COLO668 (cell line): ENCODE measurements at regions not wholly inside any gene's neighbourhood (a gene's known extent, or its start where the extent isn't known, plus 50 kb on each side); places are given as distances from the start of the nearest gene placed in this dataset.
"Not testable (repeated sequence)": the region's sequence is repeated elsewhere in the genome, so short reads cannot be mapped to it uniquely, and the experiment has no call there.

ENCODE experiments used
- DNase-seq: peaks from one replicate; lab custom pipeline; 2025; ENCODE audit not compliant: unreplicated experiment; lab: John Stamatoyannopoulos, UW

DNA sequence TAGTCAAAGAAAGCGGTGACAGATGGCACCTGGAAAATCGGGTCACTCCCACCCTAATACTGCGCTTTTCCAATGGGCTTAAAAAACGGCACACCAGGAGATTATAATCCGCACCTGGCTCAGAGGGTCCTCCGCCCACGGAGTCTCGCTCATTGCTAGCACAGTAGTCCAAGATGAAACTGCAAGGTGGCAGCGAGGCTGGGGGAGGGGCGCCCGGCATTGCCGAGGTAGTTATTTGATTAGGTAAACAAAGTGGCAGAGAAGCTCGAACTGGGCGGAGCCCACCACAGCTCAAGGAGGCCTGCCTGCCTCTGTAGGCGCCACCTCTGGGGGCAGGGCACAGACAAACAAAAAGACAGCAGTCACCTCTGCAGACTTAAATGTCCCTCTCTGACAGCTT, 521.1 kb downstream of the ETNK1 start:
- DNase-seq = not testable (repeated sequence)

DNA sequence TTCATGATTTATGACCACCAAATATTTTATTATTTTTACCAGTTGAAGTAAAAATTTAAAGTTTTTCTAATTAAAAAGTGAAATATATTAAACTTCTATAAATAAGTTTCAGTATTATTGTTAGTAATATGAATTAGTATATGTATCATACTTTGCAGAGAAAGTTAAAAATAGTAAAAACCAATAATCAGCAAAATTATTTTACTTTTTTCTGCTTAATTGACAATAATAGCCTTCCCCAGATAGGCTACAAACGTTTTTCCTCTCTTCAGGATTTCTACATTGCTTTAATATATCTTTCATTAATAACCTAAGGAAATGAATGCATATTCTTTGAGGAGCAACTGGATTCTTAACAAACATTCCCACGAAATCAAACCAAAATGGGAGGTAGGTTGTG, 543.5 kb downstream of the ETNK1 start:
- no peak for DNase-seq

DNA sequence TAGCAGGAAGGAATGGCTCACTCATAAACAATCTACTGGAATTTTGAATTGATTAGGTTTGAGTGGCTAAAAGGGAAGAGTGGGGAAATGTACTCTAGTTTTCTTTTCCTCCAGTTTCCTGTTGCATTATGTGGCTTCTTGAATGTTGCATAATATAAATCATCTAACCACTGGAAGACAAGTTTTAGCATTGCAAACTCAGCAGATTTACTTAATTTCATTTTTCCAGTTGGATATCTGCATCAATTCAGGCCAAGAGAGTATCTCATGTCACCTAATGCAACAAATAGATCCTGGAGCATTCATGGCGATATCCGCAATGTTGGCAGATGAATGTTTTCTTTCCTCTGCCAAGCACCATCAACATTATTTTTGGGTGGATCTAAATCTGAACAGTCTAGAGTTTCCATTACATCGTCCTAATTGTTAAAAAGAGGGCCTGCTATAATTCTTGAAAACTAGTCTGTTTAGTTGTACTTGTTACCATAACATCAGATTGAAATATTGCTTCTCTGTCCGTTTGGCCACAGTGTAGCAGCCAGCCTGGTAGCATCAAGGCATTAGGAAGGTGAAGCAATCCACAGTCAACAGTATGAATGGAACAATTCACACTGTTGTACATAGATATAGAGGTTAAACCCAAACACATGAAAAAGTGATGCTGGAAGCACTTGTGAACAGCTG, 544.2 kb downstream of the ETNK1 start:
- no peak for DNase-seq

DNA sequence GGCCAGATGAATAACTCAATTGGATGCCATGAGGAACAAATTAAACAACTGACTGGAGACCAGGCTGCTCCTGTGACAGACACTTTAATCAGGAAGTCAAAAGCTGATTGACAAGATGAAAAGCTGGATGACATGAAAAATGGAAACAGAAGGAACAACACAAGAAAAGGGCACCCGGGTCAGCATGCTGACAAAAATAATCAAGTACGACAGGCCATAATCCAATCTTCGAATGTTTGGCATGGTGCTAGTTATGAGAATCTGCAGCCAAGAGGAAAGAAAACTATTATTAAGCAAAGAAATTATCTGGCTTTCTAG, 544.7 kb downstream of the ETNK1 start:
- DNase-seq = no peak

DNA sequence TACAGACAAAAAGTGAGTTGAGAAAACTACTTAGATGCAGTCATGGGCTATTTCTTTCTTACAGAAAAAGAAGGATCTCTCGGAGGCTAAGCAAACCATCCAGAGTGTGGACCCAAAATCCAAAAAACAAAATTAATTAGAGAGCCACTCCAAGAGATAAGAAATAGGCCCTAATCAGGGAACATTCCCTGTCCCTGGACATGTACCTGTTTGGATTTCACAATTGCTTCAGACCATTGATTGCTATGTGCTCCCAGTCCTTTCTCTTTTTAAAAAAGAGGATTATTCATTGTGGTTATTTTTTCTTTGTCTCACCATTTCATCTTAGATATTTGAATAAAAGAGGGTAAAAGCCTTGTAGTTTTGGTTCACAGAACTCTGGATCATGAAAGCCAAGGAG, 549.9 kb downstream of the ETNK1 start:
- no peak for DNase-seq

DNA sequence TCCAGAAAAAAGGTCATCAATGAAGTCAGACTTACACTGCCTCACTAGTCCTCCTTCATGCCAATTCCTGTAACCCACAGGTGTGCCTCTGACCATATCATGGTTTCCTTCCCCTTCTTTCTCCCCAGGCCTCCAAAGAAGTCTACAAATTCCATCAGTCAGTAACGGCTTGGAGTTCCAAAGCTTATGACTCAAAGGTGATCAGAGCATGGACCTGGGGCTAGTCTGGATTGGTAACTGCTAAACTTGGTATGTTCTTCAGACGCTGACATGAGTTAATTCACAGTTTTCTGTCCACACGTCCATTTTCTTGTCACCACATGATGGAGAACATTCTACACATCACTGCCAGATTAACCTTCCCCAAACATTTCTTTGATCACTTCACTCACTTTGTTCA, 560.4 kb downstream of the ETNK1 start:
- no peak for DNase-seq

DNA sequence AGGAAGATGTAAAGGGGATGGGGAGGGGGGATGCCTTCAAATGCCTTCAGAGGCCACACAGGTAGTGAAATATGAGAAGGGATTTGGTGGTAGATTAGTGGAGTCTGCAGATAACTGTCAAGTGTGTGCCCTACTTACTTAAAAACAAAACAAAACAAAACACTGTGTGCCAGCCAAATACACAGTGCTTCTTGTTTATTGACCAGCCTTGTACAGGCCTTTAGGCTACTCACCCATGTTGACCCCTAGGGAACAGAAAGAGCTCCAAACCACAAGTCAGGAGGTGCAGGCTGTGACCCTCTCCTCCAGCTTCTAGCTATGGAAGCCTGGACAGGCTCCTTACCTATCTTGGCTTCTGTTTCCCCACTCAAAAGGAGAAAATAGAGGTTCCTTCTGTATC, 562.0 kb downstream of the ETNK1 start:
- no peak for DNase-seq

DNA sequence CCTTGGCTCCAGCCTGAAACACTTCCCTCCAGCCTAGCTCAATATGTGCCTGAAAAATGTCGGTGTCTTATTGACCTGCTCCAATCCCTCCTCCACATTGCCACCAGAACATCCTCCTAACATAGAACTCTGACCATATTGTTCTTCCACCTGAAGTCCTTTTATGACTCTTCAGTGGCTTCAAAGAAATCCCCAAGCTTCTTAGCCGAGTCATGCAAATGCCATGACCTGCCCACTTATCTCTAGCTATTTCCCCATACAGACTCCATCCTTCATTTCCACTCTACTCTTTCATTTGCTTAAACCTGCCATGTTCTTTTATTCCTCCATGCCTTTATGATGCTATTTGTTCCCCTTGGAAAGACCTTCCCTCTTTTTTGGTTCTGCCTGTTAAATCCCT, 568.6 kb downstream of the ETNK1 start:
- no peak for DNase-seq

DNA sequence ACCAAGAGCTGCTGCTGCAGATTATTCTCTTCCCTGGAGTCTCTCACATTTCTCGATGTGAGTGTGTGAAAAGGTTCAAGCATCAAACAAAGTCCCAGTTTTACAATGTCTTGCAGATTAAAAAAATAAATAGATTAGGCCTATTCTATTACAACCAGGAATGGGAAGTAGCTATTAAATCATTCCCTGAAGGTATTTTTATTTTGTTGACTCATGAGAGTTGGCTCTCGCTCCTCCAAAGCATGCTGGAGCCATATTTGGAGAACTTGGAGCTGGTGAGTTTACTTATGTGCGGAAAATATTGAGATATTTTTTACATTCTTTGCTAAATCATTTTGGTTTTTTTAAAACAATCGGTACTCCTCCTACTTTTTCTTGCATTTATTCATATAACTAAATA, 572.3 kb downstream of the ETNK1 start:
- DNase-seq = no peak

DNA sequence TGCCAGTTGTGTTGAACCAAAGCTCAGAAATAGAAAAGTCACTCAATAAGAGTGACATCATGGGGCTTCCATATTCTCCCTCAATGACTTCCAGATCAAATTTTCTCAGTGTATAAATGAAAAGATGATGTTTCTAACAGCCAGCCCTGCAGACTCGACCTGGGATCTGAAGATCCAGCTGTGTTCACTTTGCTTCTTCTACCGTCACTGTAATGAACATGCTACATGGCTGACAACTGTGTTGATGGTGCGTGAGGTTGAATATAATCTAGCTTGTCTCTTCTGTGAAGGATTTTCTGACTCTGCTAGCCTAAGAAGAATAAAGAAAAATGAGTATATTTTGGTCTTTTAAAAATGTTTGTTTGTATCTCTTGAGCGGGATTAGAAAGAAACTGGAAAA, 577.8 kb downstream of the ETNK1 start:
- DNase-seq = no peak

DNA sequence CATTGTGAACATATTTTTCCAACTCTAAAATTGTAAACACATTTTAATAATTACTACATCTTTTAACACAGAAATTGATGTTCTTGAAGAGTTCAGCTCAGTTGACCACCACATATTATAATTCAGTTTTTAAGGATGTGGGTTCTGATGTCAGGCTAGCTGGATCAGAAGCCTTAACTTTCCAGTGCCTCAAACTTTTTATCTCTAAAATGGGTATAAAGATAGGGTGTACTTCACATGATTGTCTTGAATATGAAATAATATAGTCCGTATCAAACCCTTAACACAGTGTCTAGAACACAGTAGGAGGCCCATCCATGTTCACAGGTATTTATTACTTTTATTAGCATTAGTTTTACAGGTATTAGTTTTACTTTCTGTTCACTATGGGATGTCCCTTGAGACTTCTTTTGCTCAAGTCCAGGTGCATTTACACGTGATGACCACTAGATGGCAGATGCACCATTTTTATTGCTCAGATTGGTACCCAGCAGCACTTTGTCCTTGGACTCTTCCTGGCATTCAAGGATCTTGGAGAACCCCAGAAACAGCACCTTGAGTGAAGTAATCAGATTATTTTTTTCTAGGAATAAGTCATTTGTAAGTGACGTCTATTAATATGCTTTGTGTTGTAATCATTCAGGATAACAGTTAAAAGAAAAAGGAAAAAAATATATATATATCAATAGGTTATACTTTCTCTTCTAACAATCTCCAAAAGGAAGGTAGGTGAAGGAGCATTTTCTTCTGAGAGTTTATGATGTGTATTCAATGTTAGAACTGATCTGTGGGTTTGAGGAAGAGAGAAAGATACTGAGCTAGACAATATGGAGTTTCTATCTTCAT, 580.2 kb downstream of the ETNK1 start:
- peak; percentile 1 for DNase-seq

DNA sequence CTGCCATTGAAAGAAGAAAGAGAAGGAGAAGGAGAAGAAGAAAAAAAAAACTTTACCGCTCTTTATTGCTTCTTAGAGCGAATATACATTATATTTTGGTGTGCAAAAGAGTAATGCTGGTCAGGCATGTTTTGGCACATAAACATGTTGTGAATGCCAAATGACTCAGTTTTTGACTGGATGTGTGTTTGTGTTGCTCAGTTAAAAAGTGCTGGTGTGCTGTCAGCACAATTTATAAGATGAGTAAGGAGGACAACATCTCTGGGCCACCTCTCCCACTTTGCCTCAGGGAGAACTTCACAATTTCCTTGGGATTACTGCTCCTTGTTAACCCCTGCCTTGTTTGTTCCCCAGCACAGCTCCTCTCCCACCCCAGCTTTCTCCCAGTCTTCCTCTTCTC, 584.8 kb downstream of the ETNK1 start:
- DNase-seq = no peak

DNA sequence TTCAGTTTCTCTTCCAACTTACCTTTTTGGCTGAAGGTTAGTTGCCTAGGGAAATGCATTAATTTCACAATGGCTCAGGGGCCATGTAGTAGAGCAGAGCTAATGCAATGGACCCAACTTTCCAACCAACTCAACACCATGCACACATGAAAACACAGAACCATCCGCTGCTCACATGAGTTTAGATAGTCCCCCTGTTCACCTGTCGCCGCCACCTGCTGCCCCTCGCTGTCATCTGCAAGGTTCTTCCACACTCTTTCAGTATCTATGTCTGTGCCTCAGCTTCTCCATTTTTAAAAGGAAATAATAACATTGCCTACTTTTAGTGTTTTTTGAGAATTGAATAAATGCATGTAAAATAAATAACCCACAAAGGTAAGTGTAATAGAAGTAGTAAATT, 585.6 kb downstream of the ETNK1 start:
- no peak for DNase-seq

DNA sequence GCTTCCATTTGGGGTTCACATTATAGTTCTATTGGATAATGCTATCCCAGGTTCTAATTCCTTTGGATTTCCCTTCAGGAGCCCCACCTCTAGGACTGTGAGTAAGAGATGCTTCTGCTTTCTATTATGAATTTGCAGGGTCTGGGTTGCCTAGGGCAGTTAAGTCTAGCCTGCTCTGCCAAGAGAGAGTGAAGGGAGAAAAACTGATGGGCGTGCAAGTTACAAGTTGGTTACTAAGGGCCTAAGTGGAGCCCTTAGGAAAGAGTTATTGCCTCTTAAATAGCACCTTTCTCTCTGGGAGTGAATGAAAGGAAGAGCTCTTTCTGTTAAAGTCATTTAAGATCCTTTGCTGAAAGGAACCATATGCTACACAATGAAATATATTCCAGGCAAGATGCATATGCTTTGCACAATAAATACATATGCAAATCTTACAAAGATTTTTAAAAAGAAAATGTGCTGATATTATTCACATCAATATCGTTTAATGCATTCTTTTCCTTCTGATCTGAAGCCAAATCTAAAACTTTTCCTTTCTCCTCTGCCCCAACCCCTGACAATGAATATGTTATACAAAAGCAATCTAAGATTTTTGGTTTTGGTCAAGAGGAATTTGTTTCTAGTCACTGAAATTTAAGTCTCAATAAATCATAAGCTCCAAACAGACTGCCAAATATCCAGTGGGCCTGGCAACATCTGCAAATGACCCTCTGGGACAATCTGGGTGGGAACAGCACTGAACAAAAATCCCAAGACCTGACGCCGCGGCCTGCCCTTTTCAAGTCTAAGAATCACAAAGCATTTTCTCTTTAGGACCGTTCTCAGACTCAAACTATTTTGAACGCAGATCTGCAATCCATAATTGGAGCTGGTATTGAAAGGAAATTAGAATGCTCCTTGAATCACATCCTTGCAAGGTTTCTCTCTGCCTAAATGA, 586.7 kb downstream of the ETNK1 start:
- DNase-seq = no peak

DNA sequence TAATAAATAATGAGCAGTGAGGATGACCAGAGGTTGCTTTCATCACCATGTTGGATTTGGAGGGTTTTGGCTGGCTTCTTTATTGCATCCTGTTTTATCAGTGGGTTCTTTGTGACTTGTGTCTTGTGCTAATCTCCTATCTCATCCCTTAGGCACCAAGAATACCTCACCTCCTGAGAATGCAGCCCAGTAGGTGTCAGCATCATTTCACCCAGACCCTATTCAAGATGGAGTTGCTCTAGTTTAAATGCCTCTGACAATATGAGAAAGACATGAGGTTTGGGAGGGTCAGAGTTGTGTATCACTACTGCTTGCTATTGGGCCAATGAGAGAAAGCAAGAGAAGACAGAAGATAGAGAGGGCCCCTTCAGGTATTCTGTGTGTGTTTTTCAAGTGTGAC, 592.2 kb downstream of the ETNK1 start:
- DNase-seq = no peak

DNA sequence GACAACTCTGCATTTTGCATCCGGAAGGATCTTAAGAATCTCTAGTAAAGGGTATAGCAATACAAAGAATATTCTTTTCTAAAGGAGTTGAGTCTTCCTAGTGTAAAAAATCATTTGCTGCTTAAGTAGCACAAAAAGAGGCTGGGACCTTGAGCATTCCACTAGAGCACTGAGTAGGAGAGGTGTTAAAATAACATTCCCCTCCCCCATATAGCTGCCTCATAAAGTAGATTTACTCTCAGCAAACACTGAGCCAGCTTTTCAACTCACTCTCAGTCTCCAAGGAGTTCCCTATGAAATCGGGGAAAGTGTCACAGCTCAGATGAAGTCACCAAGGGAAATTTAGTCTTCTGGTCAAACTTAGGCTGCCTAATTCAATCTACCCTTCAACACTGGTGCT, 592.7 kb downstream of the ETNK1 start:
- DNase-seq = no peak

DNA sequence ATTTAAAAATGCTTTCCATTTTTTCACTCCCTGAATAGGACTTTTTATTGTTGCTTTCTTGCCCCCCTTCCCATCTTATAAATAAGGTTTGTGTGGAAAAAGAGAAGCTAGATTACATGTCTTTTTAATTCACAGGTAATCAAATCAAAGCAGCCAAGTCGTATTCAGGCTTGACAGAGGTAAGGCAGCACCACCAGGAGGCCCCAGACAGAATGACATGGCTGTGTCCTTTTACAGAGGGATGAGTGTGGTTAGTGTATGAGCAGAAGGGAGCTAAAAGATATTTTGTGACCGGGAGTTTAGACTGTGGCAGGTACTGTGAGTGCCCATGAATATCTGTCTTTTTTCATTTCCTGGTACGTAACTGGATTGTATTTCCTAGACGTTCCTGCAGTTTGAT, 596.1 kb downstream of the ETNK1 start:
- no peak for DNase-seq

DNA sequence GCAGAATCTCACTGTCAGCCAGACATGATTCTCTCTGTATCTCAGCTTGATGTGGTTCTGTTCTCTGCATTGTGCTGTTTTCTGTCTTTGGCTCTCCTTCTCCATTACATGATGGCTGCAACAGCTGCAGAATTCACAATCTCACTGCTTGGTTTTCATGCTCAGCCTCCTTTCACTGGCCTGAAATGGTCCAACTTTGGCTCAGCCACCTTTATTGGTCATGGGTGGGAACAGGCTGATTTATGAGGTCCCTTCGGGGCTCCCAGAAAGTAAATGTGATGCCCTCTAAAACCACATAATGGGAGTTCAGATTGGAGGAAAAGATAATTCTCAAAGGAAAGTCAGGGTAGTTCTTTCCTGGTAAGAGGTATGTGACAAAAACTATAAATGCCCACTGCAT, 597.0 kb downstream of the ETNK1 start:
- no peak for DNase-seq

DNA sequence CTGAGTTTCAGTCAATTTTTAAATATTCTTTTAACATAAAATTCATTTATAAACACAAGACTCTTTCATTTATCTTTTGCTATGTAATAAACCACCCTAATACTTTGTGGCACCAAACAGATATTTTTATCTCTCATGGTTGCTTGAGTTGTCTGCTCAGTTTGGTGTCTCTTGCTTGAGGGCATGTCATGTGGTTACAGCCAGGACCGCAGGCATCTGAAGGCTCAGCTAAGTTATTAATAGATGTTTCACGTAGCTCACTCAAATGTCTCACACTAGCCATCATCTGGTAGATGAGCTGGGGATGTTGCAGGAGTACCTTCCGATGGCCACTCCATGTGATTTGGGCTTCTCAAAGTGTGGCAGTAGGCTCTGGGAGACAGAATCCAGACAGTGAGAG, 597.8 kb downstream of the ETNK1 start:
- DNase-seq = no peak

DNA sequence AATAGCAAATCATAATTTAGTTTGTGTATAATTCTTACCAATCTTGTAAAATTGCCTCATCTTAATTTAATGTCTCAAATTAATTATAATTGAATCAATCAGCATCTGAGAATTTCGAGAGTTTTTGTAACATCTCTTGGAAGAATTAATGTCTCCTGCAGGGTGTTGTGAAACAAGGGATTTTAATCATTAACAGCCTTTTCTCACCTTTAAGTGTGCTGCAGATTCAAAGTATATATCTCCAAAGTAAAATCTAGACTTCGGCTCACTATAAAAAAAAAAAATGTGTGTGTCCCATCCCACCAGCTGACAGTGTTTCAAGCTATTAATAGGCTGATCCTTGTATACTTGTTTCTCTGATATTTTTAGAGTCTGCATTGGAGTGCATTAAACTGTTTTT, 603.1 kb downstream of the ETNK1 start:
- no peak for DNase-seq

DNA sequence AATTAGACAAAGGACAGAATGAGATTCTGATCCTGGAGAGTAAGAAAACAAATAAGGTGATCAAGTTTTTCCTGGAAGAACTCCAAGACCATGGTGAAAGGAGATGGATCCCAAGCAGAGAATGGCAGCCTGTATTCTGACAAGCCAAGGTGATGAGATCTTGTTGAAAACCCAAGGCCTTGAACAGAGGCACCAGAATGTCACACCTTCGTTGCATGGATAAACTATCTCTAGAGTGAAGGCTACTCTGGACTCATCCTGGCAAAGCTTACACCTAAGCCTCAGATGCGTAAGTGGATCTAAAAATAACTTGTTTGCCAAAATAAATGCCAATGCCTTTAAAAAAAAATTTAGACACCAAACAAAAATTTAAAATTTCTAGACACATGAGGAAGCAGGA, 605.9 kb downstream of the ETNK1 start:
- DNase-seq = no peak
